Kasumi-1 (cell line): ENCODE measurements at regions not wholly inside any gene's neighbourhood (a gene's known extent, or its start where the extent isn't known, plus 50 kb on each side); places are given as distances from the start of the nearest gene placed in this dataset.
"Not testable (repeated sequence)": the region's sequence is repeated elsewhere in the genome, so short reads cannot be mapped to it uniquely, and the experiment has no call there.

Experiments used
- DNase-seq, 2 experiments: peaks; one replicate each; lab custom pipeline; 2025; lab: John Stamatoyannopoulos, UW

GRCh38 chr7:91690541-91691070 is 189.9 kb downstream of the MTERF1 start:
- no peak for DNase-seq

GRCh38 chr7:91691865-91692264 is 188.6 kb downstream of the MTERF1 start:
- DNase-seq, result no peak

DNA sequence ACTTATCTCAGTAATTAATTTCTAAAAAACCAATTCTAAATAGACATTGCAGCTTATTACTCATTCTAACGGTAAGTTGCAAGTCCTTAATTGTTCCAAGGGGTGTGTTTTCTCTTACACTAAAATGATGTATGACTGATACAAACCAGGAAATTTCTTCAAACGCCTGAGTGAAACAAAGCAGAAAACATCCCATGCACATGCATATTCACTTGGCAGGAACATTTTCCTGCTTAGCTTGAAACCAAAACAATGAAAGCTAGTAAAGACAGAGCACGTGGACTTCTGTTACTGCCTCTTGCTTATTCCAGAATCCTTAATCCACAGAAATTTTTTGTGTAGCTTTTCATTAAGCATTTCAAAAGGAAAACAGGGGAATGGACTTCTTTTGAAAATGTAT is 187.7 kb downstream of the MTERF1 start:
- DNase-seq, result no peak

DNA sequence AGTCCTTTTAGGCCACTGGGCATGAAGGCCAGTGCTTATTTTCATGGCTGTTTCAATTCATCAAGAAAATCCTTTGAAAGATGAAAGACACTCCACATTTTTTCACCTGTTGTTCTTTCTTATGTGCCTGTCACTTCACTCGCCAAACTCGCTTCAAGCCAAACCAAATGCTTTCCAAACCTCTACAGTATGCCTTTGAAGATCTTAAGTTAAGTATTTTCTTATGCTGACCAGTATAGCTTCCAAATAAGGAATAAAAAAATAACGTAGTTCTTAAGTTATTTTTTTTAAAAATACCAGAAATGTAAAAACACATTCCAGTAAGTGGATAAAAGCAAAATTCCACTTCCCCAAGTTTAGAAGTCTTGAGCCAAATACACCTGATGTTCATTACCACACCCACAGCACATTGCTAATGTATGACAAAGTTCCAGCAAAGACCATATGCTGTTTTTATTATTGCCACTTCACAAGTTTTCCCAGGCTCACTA is 186.1 kb downstream of the MTERF1 start:
- no peak for DNase-seq

GRCh38 chr7:91710881-91711280 is 169.6 kb downstream of the MTERF1 start:
- no peak for DNase-seq

DNA sequence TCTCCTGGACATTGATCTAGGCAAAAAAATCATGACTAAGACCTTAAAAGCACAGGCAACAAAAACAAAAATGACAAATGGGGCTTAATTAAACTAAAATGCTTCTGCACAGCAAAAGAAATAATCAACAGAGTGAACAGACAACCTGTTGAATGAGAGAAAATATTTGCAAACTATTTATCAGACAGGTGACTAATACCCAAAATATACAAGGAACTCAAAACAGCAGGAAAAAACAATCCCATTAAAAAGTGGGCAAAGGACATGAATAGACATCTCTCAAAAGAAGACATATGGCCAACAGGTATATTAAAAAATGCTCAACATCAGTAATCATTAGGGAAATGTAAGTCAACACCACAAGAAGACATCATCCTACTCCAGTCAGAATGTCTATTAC is 166.8 kb downstream of the MTERF1 start:
- no peak for DNase-seq

- DNase-seq, result no peak
These were observed 162.6 kb downstream of the MTERF1 start for GRCh38 chr7:91717681-91718470.

- DNase-seq, result no peak
These were observed 161.5 kb downstream of the MTERF1 start for GRCh38 chr7:91719008-91719407.

DNA sequence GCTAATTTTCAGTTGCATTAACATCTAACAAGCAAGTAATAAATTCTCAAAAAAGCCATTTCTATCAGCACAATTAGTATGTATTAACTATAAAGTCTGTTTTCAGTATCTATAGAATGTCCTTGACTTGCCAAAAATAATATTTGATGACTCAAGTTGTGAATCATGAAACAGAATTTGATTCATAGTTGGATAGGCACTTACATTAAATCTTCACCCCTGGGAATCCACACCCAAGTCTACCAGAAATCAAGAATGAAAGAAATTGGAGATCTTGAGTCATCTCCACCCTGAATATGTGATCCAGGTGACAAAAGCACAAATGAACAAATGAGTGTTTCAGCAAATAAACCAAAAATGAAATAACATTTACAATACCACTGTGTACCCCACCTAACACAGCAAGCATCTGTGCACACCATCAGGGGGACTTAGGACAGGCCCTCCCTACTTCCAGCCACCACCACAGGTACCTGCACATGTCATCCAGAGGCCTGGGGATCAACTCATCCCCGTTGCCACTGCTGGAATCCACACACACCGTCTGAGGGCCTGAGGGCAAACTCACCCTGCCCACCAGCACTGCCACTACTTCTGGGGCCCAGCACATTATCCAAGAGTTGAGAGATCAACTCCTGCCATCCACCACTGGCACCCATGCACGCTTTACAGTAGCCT is 160.1 kb downstream of the MTERF1 start:
- no peak for DNase-seq

DNA sequence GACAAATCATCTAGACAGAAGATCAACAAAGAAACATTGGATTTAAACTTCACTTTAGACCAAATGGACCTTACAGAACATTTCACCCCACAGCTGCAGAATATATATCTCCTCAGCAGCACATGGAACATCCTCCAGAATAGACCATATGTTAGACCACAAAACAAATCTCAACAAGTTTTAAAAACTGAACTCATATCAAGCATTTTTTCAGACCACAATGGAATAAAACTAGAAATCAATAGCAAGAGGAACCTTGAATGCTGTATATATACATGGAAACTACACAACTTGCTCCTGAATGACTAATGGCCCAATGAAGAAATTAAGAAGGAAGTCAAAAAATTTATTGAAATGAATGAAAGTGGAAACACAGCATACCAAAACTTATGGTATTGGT is 157.7 kb downstream of the MTERF1 start:
- DNase-seq, result no peak

DNA sequence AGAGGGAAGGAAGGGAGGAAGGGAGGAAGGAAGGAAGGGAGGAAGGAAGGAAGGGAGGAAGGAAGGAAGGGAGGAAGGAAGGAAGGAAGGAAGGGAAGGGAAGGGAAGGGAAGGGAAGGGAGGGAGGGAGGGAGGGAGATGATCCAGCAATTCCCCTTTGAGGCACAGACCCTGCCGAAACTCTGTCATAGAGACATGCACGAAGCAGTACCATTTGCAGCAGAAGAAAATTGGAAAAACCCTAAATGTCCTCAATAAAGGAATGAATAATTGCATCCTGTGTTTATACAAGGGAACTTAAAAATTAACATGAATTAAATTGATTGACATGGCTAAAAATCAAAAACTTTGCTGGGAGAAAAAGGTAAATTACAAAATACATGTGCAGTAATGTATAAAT is 151.5 kb downstream of the MTERF1 start:
- not testable (repeated sequence) for DNase-seq

GRCh38 chr7:91731976-91732375 is 148.5 kb downstream of the MTERF1 start:
- DNase-seq, result no peak

GRCh38 chr7:91749418-91749817 is 131.1 kb downstream of the MTERF1 start:
- DNase-seq, result no peak

DNA sequence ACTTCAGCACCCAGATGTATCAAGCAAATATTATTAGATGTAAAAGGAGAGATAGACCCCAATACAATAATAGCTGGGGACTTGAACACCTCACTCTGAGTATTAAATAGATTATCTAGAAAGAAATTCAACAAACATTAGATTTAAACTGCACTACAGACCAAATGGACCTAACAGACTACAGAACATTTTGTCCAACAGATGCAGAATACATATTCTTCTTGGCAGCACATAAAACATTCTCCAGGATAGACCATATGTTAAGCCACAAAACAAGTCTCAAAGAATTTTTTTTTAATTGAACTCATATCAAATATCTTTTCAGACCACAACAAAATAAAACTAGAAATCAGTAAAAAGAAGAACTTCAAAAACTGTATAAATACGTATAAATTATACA is 130.4 kb downstream of the MTERF1 start:
- DNase-seq, result no peak

DNA sequence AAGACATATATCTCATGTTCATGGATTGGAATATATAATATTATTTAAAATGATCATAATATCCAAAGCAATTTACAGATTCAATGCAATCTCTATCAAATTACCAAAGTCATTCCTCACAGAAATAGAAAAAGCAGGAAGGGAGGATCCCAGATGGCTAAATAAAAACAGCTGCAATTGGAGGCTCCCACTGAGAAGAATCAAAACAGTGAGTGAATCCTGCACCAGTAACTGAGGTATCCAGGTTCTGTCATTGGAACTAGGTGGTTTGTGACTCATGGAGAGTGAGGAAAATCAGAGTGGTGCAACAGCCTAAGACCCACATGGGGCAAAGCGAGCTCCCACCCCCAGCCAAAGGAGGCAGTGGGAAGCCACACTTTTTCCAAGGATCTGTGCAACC is 128.4 kb downstream of the MTERF1 start:
- DNase-seq, result no peak

DNA sequence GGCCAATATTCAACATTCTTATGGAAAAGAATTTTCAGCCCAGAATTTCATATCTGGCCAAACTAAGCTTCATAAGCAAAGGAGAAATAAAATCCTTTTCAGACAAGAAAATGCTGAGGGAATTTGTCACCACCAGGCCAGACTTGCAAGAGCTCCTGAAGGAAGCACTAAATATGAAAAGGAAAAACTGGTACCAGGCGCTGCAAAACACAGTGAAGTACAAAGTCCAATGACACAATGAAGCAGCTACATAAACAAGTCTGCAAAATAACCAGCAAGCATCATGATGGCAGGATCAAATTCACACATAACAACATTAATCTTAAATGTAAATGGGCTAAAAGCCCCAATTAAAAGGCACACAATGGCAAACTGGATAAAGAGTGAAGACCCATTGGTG is 126.2 kb downstream of the MTERF1 start:
- DNase-seq, result not testable (repeated sequence)

GRCh38 chr7:91755121-91755520 is 125.4 kb downstream of the MTERF1 start:
- DNase-seq, result peak in 1 of 2 experiments; percentile 16

DNA sequence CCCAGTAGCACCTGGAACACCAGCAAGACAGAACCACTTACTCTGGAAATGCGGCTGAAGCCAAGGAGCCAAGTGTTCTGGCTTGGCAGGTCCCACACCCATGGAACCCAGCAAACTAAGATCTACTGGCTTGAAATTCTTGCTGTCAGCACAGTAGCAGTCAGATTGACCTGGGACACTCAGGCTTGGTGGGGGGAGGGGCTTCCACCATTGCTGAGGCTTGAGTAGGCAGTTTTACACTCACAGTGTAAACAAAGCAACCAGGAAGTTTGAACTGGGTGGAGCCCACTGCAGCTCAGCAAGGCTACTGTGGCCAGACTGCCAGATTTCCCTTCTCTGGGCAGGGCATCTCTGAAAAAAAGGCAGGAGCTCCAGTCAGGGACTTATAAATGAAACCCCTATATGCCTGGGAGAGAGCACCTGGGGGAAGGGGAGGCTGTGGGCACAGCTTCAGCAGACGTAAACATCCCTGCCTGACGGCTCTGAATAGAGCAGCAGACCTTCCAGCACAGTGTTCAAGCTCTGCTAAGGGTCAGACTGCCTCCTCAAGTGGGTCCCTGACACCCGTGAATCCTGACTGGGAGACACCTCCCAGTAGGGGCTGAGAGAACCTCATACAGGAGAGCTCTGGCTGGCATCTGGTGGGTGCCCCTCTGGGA is 121.2 kb downstream of the MTERF1 start:
- no peak for DNase-seq

- DNase-seq, result no peak
These were observed 112.7 kb downstream of the MTERF1 start for GRCh38 chr7:91767820-91768219.

DNA sequence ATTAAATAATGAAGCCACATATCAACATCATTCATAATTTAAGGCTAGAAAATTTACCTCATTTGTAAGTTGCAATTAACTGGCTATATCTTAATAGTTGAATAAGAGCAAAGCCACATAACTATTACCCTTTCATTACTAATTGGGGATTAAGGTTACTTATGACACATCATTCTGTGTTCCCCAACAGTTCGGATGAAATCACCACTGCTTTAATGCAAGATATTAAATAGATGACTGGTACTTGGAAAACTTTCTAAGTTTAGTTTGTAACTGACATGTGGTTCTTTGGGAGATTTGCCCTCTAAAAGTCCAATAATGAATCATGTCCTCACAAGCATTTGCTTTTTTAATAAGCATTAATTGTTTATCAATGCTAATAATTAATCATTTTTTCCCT is 109.1 kb downstream of the MTERF1 start:
- no peak for DNase-seq

DNA sequence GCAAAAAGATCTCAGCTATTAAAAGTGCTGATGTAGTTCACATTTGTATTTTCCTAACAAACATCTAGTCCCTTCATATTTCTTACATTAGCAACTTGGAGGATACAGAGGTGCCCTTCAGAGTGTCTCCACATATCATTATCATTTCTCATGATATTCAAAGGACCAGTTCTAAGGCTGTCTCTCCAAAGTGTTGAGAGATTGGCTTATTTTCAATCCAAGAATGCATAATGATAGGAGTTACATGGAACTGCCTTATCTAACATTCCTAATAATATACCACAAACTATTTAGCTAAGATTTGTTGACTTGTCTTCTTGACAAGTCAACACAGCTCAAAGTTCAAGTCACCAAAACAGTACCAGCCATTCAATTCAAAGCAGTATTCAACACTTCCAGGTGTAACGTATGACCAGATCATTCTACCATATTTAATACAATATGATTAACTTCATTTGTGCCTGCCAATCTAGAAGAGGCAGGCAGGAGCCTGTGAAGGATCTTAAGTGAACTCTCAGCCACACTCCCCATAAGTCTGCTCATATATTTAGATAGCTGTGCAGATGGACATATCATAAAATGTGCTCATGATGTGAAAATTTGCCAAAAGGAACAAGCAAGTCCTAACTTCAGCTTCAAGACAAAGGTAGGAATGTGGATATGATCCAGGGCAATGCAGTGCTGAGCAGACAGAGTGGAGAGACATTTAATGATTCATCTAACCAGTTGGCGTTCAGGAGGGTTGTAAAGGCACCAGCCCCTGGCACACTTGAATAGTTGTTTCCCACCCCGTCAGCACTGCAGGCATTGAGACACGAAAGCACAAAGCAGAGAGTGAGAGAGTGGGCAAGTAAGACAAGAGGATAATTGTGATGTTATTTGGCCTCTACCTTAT is 108.3 kb downstream of the MTERF1 start:
- DNase-seq, result no peak

- DNase-seq, result no peak
These were observed 104.3 kb downstream of the MTERF1 start for GRCh38 chr7:91776171-91776570.
